ENCODE measurements at regions not wholly inside any gene's neighbourhood (a gene's known extent, or its start where the extent isn't known, plus 50 kb on each side); places are given as distances from the start of the nearest gene placed in this dataset.

DNA sequence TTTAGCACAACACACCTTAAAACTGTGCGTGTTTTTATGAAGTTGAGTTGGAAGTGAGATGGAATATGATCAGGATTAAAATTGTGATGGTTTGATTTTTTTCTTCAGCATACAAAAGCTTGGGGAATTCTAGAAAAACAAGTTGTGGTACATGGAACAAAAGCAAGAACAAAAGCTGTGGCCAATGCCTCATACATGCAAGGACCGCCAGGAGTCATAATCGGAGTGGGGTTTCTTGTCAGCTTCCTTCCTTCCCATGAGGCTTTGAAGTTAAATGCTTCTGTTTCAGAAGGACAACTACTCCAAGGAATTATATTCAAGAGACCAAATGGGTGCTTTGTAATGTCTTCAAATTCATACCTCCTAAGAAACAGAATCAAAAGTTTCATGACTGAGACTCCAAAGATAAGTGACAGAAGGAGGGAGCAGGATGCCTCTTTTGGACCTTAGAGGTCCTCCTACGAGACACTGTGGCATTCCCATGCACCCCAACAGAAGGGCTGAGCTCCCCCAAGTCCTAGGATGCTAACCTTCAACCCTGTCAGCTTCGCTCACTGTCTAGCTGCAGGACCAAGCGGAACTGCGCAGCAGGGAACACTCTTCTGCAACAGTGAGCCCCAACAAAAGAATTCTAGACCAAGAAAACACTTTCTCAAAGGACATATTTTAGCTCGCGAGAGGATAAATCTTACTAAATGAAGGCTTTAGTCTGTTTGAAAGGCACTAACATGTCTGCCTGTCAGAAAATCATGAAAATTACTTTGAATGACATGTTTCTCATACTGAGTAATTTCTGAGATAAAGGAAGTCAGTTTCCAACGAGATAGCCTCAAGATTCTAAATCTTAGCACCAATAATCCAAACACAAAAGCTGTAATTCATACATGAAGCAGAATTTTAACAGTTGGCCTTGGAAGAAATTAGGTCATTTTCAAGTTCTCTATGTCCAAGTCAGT is 108.5 kb upstream of the NHSL1 start:
- in situ Hi-C loops (cut with MboI; ENCODE audit: low sequenced_read_pairs): no loop called here

DNA sequence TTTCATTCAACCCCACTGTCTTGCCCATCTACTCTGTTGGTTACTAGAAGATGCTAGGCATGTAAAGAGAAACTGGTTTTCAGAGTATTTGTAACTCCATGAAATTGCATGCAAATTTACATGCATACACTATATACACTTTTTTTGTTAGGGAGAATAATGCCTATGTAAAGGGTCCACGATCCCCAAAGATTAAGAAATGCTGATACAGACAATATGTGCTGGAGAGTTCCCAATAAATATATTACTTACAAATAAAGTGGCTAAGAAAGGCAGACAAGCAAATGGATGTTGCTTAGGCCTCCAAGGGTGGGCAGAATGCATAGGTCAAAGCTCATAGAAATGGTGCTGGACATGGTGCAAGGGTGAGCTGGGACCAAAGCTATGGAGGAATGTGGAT is 109.6 kb upstream of the NHSL1 start:
- in situ Hi-C loops (cut with MboI; ENCODE audit: low sequenced_read_pairs): no loop called here

DNA sequence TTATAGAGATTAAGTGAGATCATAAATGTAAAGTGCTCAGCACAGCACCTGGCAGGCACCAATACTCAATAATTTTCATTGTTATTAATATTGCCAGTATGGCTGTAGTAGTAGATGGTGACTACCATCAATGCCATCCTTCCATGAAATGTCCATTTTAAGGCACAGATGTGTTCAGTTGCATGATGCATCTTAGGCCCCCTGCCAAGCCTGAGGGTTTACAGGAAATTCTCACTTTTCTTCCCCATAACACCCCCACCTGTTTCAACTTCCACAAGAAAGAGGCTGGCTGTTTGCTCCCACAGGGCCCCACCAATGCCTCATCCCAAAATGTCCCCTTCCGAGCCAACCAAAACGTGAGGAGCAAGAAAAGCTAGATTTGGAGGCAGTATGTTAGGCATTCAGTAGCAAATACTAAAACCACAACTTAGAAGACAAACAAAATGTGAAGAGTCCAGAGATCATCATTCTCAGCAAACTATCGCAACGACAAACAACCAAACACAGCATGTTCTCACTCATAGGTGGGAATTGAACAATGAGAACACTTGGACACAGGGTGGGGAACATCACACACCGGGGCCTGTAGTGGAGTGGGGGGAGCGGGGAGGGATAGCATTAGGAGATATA is 110.6 kb upstream of the NHSL1 start:
- in situ Hi-C loops (cut with MboI; ENCODE audit: low sequenced_read_pairs): no loop called here

DNA sequence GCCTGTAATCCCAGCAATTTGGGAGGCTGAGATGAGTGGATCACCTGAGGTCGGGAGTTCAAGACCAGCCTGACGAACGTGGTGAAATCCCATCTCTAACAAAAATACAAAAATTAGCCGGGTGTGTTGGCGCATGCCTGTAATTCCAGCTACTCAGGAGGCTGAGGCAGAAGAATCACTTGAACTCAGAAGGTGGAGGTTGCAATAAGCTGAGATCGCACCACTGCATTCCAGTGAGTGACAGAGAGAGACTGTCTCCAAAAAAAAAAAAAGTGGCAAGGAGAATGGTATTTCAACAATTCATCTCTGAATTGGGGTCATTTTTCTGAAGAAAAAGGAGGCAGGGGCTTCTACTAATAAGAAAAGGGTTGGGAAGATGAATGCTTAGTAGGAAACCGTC is 111.5 kb upstream of the NHSL1 start:
- in situ Hi-C loops (cut with MboI; ENCODE audit: low sequenced_read_pairs): no loop called here

DNA sequence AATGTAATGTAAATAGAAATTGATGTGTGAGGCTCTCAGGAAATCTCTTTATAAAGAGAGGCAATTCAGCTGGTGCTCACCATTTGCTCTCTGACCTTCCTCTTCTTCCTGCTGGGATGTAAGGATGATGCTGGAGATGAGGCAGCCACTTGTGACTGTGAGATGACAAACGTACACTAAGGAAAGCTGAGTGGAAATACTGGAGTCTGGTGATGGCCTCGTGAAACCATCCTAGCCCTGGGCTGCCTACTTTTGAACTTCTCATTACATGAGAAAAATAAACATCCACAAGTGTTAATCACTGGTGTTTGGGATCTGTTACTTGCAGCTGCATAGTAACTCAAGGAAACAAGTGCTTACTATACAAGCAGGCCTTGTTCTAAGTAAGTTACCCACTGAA is 114.9 kb upstream of the NHSL1 start:
- in situ Hi-C loops (cut with MboI; ENCODE audit: low sequenced_read_pairs): no loop called here

DNA sequence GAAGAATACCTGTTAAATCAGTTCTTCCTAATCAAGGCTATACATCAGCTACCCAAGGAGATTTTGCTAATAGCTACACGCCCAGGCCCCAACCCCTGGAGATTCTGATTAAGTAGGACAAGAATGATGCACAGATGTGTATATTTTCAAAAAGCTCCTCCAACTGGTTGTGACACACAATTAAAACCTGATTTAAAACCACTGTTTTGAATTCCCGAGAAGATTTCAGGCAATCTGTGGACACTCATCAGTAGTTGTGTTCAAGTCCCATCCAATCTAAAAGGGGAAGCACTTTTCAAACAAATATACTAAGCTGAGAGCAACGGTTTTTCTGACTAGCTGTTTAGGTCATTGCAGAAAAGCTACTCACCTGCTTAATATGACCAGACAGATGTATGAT is 118.9 kb upstream of the NHSL1 start:
- in situ Hi-C loops (cut with MboI; ENCODE audit: low sequenced_read_pairs): no loop called here

DNA sequence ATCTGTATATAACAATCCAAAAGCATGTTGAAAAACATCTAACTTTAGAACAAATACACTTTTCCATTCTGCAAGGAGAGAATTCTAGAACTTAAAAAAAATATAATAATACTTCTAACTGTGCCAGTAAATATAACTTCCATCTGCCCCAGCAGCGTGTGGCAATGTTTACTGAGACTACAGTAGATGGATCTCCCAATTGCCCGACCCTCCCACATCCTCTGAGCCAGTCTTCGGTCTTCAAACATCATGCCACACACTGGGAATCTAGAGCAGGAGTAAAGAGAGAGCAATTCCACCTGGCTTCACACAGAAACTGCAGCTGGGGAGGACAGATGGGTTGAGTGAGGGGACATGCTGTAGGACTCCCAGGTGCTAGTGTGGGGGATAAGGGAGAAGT is 121.3 kb upstream of the NHSL1 start:
- in situ Hi-C loops (cut with MboI; ENCODE audit: low sequenced_read_pairs): no loop called here

DNA sequence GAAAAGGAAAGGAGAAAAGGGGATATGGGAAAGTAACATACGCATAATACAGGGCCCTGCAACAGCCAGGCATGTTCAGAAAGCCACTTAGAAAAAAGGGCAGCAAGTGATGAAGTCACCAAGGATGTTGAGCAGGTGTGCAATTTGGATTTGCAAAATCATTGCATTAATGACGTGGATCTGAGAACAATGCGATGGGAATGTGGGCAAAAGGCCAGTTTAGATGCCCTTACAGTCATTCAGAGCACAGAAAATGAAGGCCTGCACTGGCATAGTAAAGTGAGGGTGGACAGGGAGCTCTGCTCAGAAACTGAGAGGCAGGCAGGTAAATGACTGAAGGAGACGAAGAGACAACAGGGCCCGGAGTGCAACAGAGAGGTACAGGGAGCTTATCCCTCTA is 123.7 kb upstream of the NHSL1 start:
- in situ Hi-C loops (cut with MboI; ENCODE audit: low sequenced_read_pairs): no loop called here

DNA sequence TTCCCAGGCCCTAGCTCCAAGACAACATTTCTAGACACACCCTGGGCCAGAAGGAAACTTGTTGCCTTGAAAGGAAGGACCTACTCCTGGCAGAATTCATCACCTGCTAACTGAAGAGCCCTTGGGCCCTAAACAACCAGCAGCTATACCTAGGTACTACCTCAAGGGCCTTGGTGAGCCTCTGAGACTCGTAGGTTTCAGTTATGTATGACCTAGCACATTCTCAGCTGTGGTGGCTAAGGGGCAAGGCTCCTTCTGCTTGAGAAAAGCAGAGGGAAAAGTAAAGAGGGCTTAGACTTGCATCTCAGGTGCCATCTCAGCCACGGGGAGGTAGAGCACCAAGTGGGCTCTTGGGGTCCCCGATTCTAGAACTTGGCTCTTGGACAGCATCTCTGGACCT is 132.3 kb upstream of the NHSL1 start:
- in situ Hi-C loops (cut with MboI; ENCODE audit: low sequenced_read_pairs): no loop called here

DNA sequence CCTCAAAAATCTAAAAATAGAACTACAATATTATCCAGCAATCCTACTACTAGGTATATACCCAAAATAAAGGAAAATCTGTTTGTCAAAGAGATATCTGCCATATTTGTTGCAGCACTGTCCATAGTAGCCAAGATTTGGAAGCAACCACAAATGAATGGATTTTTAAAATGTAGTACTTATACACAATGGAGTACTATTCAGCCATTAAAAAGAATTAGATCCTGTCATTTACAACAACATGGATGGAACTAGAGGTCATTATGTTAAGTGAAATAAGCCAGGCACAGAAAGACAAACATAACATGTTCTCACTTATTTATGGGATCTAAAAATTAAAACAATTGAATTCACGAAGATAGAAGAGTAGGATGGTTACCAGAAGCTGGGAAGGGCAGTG is 135.7 kb upstream of the CCDC28A start:
- in situ Hi-C loops (cut with MboI; ENCODE audit: low sequenced_read_pairs): no loop called here

DNA sequence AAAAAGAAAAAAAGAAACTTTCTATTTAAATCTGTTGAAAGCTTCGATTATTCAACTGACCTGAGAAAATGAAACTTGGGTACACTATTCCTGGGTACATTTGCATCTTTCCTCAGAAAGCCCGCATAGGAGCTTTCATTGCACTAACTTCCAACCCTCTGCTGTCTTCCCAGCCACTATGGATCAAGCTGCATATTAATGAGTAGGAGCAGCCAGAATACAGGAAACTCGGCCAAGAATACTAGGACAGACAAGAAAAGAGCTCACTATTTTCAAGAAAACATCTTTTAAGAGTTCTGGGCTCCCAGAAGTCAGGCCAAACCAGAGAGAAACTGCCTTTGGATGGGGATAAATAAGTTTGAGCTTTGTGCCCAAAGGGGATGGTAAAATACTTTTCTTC is 135.0 kb upstream of the CCDC28A start:
- in situ Hi-C loops (cut with MboI; ENCODE audit: low sequenced_read_pairs): no loop called here

DNA sequence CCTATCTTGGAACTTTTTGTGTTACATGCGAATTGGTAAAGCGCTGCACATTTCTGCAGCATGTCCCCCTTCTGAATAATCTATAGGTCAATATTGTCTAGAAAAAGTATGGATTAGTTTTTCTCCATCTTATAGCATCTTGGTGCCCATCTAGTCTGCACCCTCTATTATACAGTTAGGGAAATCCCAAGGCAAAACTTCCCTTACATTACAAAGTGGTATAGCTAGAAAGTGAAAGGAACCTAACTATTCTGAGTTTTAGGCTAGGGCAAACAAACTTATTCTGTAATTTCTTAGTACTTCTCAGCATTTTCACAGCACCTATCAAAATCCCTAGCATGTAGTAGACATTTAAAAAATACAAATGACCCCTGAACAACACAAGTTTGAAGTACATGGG is 133.5 kb upstream of the CCDC28A start:
- in situ Hi-C loops (cut with MboI; ENCODE audit: low sequenced_read_pairs): no loop called here

DNA sequence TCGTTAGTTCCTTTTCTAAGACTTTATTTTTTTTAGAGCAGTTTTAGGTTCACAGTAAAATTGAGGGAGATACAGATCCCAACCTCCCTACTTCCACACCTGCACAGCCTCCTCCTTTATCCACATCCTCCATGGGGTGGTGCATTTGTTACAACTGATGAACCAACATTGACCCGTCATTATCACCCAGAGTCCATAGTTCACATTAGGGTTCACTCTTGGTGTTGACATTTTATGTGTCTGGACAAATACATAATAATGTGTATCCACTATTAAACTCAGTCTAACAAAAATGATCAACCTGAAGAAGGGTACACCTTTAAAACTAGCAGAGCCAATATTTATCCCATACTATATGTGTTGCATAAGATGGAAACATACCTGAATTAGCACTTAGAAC is 130.4 kb upstream of the CCDC28A start:
- in situ Hi-C loops (cut with MboI; ENCODE audit: low sequenced_read_pairs): no loop called here

DNA sequence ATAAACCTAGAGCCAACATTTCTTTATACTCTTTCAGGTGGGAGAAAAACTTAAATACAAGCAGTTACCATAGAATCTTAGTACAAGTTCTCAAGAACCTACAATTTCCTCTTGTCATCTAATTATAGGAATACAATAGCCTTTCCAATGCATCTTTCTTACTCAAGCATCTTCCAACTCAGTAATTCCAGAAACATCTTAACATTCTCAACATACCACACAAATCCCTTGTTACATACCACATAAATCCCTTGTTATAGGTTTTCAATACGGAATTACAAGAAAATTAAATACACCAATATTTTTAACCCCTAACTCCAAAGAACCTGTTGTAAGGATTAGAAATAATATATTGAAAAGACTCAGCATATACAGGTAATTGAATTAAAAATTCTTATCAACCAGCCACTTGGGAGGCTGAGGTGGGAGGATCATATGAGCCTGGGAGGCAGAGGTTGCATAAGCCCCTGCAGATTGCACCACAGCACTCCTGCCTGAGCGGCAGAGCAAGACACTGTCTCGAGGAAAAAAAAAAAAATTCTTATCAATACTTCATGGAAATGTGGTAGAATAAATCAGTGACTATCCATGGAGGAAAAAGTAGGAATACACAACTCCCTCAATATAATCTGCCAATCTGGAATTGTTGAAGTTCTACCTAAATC is 127.5 kb upstream of the CCDC28A start:
- in situ Hi-C loops (cut with MboI; ENCODE audit: low sequenced_read_pairs): no loop called here

DNA sequence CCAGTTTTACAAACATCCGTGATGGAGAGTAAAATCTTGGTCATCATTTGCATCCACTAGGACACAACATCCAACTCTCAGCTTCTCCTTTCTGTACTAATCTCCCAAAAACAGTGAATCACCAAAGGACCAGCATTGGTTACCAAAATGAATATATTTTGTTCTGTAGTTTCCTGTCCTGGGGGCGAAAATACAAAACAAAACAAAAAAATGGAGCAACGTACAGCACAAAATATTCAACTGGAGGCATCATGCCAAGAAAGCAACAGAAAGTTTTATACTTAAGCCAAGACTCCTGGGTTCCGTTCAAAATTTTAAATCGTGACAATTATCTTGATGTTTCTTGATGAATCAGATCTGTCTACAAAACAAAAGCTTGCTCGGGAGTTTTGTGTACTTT is 126.6 kb upstream of the CCDC28A start:
- in situ Hi-C loops (cut with MboI; ENCODE audit: low sequenced_read_pairs): no loop called here

DNA sequence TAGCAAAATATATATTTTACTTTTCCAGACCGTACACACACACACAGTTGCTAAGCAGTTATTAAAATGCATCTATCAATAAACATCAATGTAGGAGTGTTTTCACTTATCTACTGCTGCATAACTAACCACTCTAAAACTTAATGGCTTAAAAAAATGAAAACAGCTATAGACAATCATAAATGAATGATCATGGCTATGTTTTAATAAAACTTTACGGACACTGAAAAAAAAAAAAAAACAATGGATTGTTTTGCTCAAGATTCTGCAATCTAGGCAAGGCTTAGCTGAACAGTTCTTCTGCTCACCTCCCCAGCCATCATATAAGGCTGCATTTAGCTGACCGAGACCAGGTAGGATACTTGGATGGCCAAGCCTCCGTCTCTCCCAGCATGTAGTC is 125.4 kb upstream of the CCDC28A start:
- in situ Hi-C loops (cut with MboI; ENCODE audit: low sequenced_read_pairs): no loop called here

DNA sequence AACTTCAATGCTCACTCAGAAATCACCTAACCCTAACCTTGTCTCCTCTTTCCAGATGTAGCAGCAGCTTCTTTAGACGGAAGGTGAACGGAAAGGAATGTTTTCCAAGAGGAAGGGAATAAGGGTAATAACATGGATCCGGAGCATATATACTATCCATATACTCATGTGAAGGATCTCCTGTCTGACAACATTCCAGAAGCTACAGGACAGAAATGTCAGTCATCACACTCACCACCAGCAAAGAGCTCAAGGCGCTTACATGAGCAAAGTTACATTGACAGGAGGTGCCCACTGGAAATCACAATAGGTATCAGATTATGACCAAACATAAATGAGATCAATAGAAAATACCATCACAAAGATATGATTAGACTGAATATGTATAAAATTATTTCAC is 122.1 kb upstream of the CCDC28A start:
- in situ Hi-C loops (cut with MboI; ENCODE audit: low sequenced_read_pairs): no loop called here

DNA sequence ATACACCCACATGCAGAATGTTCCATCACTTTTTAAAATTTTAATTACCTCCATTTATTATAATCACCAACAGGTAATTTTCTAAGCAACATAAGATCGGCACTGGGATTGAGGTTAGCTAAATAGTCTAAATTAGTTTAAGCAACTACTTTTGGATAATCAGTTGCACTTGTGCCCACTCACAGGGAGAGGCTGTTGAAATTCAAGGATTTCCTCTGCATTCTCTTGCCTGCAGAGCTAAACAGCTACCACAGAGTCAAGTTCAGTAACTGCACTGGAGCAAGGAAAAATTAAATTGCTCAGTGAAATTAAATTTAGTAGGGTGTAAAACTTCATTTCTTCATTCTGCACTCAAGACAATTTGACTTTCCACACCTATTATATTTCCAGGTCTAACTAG is 120.7 kb upstream of the CCDC28A start:
- in situ Hi-C loops (cut with MboI; ENCODE audit: low sequenced_read_pairs): no loop called here

DNA sequence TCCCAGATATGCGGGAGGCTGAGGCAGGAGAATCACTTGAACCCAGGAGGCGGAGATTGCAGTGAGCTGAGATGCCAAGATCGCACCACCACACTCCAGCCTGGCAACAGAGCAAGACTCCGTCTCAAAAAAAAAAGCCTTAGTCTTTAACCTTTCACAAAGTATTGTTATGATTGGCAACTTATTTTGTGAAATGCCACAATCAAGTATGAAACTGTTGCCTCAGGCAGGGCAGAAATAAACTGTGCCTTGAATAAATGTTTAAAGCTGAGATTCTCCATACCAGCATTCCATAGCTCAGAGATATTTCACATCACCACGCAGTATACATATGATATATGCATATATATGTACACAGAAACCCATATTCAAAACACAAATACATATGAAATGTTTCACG is 120.1 kb upstream of the CCDC28A start:
- in situ Hi-C loops (cut with MboI; ENCODE audit: low sequenced_read_pairs): no loop called here

DNA sequence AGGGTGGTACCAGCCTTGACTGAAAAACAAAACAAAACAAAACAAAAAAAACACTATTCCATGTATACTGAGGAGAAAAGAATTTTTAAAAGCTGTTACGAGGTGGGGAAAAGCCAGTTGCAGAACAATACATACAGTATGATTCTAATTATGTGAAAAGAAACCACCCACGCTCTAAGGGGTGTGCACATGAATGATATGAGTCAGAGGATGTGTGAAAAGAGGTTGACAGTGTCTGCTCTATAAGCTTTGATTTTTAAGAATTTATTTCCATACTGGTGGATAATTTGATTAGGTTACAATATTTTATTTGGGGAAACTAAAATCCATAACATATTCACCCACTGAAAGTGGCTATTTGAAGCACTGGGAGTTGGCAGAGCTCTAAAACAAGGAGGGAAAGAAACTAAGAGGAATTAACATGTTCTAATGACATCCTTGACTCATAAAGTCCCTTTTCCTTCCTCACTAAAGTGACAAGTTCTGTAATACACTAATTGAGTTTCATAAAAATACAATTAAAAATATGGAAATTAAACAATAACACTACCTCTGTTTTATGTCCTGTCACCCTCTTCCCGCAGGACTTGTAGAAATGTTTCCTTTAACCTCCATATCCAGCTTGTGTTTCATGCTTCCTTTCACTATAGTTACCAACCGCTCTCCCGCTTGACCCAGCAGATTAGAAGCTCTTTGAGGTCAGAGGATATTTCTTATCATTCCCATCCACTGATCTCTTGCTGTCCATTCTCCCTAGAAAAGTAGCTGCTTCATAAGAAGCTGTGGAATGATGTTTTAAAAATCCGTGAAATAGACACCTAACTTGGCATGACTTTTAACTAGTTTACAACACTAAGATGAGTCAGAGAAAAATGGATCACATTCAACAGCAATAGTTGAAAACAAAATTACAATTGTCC is 118.6 kb upstream of the CCDC28A start:
- in situ Hi-C loops (cut with MboI; ENCODE audit: low sequenced_read_pairs): no loop called here

DNA sequence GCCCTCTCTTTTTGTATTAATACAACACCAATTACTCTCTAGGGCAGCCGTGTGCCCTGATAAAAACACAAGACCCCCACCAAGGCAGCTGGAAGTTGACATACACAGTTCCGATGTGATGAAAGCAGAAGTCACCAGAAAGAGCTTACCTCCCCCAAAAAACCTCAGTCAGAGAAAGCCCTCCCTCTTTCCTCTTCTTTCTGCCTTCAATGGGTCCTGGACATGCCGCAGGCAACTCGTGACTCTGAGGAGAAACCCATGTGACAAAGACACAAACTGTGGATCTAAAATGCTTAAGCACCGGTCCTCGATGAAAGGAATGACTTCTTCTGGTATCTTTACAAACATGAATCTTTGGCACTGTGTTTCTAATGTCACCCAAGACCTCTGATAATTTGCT is 117.7 kb upstream of the CCDC28A start:
- in situ Hi-C loops (cut with MboI; ENCODE audit: low sequenced_read_pairs): no loop called here

Measured in HL-60/S4 treated with phorbol 12-myristate 13-acetate at 8.2 ng/mL for 4 days and 3 days (cell line).